ENCODE measurements at regions not wholly inside any gene's neighbourhood (a gene's known extent, or its start where the extent isn't known, plus 50 kb on each side); places are given as distances from the start of the nearest gene placed in this dataset.

GRCh38 chr6:79864421-79864820 lies 82.9 kb downstream of the ELOVL4 start:
- DNase-seq (ENCODE audit: low read depth in 2 of 2): no peak

DNA sequence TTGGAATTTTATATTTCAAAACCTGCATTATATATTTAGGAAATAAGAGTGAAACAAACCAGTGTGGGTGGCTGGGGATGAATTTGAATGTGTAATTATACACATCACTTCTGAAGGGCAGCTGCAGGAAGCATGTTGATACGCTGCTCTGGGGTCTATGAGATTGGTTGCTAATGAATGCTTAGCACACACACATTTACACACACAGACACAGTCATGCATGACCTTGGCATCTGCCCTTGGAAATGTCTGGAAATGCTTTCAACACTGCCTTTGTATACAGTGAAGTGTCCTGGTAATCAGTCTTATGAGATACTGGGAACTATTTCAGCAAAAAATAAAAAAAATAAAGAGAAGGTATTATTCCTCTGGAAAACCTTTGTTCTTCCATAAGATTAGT lies 83.4 kb downstream of the ELOVL4 start:
- no peak for DNase-seq (ENCODE audit: low read depth in 2 of 2)

GRCh38 chr6:79863566-79863965 lies 83.8 kb downstream of the ELOVL4 start:
- no peak for DNase-seq (ENCODE audit: low read depth in 2 of 2)

DNA sequence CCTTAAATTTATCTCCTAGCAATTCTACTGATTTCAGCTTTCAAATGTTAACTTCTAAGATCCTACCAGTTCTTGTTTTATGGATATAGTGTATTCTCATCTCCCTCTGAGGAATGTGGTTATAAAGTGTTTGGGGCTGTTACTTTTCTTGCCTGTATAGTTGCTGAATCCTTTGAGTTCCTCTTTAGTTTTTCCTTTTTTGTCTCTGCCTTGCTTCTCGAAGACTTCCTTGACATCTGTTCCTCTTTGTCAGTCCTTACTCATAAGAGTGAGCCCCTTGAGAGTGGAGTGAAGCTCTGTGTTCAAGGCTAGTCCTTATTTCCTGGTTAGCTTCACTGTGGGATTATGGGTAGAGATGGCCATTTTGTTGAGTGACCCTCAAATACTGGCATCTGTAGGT lies 84.6 kb downstream of the ELOVL4 start:
- no peak for DNase-seq (ENCODE audit: low read depth in 2 of 2)

- no peak for DNase-seq (ENCODE audit: low read depth in 2 of 2)
Measured at GRCh38 chr6:79862126-79862525, 85.2 kb downstream of the ELOVL4 start.

GRCh38 chr6:79861023-79861422 lies 86.3 kb downstream of the ELOVL4 start:
- no peak for DNase-seq (ENCODE audit: low read depth in 2 of 2)

DNA sequence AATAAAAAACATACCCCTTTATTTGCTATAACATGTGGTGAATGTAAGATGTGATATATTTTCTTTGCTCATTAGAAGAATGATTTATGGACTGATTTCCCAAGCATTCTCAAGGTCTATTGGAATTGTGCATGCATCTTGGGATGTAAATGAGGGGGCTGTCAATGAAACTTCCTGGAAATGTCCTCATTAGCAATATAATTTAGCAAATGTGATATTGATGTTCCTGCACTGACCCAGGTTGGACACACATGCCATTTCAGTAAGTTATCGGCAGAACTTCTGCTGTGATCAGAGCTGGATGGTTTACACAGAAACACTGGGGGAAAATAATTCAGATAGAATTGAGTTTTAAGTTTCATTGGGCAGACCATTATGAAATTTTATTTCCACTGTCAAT lies 99.9 kb downstream of the ELOVL4 start:
- DNase-seq (ENCODE audit: low read depth in 2 of 2): no peak

DNA sequence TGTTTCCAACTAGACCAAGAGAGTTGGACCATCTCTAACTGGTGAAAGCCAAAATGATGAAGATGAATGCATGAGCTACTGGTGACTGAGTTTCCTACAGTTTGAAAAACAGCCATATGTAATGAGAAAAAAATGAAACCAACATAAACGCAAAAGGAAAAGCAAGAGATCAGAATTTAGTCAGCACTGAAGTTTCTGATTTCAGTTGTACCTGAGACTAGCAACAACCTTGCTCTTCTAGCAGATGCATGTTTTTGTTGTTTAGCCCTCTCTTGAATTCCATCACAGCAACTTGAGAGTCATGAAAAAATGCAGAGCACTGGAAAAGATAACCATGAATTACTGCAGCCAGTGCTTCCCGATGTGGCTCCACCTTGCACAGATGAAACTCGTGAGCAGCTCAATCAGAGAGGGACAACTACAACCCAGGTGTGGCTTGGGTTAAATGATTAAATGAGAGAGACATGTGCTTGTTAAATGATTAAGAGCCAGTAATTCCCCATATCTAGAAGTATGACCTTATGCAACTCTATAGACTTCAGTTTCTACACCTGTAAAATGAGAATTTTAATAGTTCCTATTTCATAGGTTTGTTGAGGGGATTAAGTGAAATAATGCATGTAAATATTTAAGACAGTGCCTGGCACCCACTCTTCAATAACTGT lies 104.8 kb downstream of the ELOVL4 start:
- DNase-seq (ENCODE audit: low read depth in 2 of 2): no peak

DNA sequence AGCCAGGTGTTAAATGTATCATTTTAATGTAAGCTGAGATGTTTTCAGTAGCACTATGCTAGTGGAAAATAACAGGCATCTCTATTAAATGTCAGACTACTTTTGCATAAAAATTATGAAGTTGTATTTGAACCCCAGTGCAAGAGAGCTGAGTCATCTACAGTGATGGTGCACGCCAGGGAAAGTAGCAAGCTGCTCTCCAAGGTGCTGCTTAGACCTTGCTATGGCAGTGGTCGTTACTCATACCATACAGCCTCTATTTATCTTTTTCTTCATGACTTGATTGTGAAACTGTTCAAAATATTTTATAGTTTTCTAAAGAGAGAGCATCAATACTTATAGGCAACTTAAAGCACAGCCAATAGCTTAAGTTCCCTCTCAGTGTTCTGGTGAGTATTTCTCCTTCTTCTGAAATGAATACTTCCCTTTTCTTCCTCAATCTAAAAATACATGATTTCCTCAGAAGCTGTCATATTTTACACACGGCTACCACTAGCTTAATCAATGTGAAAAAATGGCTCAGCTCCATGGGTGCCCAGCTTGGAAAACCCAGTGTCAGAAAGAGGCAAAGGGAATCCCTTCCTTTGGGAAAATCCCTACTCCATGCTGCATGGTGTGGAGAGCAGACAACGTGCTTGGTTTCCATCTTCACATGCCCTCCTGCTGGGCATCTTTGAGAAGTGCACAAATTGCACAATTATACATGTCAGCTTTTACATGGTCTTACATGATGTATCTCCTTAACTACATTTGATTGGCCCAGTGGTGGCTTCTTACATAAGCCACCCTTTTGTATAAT lies 105.6 kb downstream of the ELOVL4 start:
- DNase-seq (ENCODE audit: low read depth in 2 of 2): no peak

DNA sequence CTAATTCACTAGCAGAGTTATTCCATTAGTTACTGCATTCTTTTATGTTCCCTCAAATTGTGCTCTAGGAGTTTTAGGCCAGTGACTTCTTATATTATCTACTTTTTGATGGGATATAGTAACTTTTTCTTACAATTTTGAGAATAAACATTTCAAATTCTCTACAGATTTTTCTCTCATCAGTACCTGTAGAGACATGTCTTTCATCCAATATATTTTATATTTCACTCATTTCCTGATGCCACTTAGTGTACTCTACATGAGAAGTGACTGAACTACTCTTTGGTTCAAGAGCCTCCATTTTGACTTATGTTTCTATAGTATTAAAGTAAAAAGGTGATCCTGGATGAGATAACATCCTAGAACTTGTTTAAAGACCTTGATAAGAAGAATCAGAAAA lies 108.5 kb downstream of the ELOVL4 start:
- DNase-seq (ENCODE audit: low read depth in 2 of 2): no peak

- no peak for DNase-seq (ENCODE audit: low read depth in 2 of 2)
Measured at GRCh38 chr6:79833964-79834284, 113.4 kb downstream of the ELOVL4 start.

GRCh38 chr6:79833264-79833963 lies 113.9 kb downstream of the ELOVL4 start:
- DNase-seq (ENCODE audit: low read depth in 2 of 2): no peak

- DNase-seq (ENCODE audit: low read depth in 2 of 2): no peak
Measured at GRCh38 chr6:79832723-79833122, 114.6 kb downstream of the ELOVL4 start.

DNA sequence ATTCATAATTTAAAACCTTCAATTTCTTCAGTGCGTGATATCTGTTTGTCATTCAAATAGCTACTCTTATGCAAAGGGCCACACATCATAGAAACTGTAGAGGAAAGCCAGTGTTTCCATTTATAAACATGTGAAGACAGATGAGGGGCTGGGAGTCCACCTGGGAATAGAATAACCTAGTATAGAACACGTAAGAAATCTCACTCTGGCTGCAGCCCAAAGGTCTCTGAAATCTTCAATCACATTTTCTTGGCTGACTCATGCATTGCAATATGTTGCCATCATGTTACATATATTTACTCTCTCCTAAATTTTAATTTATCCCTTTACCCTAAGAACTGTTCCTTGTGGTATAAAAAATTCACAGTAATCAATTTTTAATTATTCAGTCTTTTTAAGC lies 123.2 kb downstream of the ELOVL4 start:
- no peak for DNase-seq (ENCODE audit: low read depth in 2 of 2)

DNA sequence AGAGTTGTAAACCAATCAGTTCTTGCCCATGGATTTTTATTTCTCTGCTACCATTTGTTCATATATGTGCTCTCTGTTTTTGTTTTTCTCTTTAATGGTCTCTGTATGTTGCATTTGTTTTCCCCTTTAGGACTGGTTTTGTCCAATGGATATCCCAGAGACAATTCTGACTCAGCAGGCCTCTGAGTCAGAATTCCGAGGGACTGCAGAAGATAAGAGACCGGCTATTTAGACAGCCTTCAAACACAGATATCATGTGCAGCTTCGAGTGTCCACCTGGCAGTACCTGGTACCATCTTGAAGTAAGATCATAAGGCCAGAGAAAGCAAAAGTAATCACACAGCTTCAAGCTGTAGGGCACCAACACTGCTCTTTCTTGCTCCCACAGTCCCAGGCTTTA lies 125.5 kb downstream of the ELOVL4 start:
- no peak for DNase-seq (ENCODE audit: low read depth in 2 of 2)

- no peak for DNase-seq (ENCODE audit: low read depth in 2 of 2)
Measured at GRCh38 chr6:79818471-79818870, 128.9 kb downstream of the ELOVL4 start.

DNA sequence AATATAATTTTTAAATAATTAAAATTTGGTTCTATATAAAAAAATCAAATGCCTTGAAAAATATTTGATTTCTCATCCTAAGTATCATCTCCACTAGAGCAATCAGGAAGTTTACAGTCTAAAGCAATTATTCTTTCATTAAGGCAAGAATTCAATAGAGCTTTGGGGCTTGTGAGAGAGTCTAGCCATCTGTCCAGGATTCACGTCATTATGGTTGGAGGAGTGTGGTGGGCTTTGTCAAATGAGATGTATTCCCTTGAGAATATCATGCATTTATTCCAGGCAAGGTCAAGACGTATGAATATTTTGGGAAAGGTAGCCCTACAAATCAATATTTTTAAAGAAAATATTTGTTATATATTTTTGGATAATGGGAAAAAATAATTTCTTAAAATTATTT lies 132.4 kb downstream of the ELOVL4 start:
- DNase-seq (ENCODE audit: low read depth in 2 of 2): no peak

- peak; percentile 41 to 54 for DNase-seq (ENCODE audit: low read depth in 2 of 2)
Measured at GRCh38 chr6:79813854-79814709, 133.3 kb downstream of the ELOVL4 start.

DNA sequence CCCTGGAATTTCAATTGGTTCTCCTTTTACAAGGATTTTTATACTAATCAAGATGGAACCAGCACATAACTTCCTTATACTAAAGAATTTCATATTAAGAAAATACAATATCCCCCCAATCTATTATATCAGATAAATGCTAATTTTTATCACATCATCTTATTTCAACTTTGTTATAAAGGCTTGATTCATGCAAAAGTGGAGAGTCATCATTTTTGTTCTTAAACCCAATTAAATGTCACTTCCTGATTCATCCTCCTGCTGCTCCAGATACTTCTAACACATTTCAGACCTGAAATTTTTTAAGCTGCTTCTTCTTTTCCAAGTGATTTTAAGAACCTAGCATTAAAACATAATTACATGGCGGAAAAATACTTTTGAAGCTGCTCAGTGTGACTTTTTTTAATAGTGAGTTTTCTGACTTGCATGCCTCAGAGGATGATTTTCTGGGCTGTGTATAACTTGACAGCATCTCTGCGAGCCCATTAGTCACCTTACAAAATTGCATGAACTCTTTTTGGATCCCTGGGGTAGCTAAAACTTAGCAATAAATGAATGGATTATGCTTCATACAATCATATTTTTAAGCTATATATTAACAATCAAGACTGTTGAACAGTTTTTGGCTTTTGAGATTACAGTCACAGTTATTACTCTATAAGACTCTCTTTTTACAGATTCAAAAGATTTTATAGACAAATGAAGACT lies 134.1 kb downstream of the ELOVL4 start:
- no peak for DNase-seq (ENCODE audit: low read depth in 2 of 2)

DNA sequence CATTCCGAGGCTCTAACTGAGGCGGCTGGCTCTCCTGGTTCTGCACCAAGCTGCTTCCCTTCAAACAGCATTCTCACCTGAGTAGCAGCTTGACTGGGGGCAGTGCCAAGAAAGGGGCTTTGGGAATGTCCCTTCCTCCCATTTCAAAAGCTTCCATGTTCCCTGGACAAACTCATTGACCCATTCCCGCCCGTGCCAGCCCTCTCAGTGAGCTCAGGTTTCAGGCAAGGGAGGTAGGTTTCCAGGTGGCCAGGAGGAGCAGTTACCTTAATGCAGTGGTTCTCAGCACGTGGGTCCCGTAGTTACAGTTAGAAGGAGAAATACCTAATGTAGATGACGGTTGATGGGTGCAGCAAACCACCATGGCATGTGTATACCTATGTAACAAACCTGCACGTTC lies 135.2 kb downstream of the ELOVL4 start:
- no peak for DNase-seq (ENCODE audit: low read depth in 2 of 2)

DNA sequence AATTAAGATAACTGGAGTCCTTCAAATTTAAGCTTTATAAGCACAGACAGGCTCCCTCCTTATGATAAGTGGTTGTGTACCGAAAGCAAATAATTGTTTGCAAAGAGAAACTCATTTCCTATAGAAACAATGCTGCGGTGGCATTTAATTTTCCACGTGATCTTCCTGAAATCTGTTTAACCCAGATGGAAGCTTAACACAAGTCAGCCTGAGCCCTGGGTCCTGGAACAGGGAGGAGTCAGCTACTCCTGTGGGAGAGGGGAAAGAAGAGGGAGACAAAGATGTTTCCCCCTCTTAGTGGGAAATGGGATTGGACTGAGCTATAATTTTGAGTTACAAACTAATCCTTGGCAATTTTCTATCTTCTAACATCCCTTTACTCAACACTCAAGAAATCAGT lies 136.5 kb downstream of the ELOVL4 start:
- no peak for DNase-seq (ENCODE audit: low read depth in 2 of 2)
